ENCODE measurements at regions not wholly inside any gene's neighbourhood (a gene's known extent, or its start where the extent isn't known, plus 50 kb on each side); places are given as distances from the start of the nearest gene placed in this dataset.
A peak's percentile ranks its signal among the peaks of the same experiment; 100 is the strongest.

DNA sequence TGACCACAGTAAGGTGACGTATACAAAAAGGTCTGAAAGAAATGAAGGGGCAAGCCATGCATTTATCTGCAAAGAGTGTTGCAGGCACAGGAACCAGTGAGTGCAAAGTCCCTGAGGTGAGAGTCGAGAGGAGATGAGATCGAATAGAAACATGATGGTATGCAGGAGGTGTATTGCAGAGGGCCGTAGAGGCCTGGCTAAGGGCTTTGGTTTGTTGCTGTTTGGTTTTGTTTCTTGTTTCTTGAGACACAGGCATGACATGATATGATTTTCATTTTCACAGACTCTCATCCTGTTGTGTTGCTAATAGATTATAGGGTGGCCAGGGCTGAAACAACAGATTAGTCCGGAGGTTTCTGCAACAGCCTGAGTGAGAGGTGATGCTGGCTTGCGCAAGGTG is 80.4 kb downstream of the HSPH1 start:
- peak; percentile 70 for DNase-seq (ENCODE audit: low read depth)
- TF ChIP-seq, protein P1, sequence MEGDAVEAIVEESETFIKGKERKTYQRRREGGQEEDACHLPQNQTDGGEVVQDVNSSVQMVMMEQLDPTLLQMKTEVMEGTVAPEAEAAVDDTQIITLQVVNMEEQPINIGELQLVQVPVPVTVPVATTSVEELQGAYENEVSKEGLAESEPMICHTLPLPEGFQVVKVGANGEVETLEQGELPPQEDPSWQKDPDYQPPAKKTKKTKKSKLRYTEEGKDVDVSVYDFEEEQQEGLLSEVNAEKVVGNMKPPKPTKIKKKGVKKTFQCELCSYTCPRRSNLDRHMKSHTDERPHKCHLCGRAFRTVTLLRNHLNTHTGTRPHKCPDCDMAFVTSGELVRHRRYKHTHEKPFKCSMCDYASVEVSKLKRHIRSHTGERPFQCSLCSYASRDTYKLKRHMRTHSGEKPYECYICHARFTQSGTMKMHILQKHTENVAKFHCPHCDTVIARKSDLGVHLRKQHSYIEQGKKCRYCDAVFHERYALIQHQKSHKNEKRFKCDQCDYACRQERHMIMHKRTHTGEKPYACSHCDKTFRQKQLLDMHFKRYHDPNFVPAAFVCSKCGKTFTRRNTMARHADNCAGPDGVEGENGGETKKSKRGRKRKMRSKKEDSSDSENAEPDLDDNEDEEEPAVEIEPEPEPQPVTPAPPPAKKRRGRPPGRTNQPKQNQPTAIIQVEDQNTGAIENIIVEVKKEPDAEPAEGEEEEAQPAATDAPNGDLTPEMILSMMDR (IDR thresholded peaks at IDR 0.05; ENCODE audit: insufficient read depth, low read depth, low read length, missing control alignments) = no peak
- H3K4me3 ChIP-seq (ENCODE audit: low read depth, low read length) = no peak overlapping the region

DNA sequence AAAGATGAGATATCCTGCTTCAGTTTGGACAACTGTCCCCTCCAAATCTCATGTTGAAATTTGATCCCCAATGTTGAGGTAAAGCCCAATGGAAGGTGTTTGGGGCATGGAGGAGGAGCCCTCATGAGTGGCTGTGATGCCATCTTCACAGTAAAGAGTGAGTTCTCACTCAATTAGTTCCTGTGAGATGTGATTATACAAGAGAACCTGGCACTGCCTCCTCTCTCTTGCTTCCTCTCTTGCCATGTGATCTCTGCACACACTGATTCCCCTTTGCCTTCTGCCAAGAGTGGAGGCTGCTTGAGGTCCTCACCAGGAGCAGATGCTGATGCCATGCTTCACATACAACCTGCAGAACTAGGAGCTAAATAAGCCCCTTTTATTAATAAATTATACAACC is 86.9 kb downstream of the HSPH1 start:
- DNase-seq (ENCODE audit: low read depth) = peak; percentile 42
- no peak overlapping the region for H3K4me3 ChIP-seq (ENCODE audit: low read depth, low read length)
- TF ChIP-seq, protein P1 (IDR thresholded peaks at IDR 0.05; ENCODE audit: insufficient read depth, low read depth, low read length, missing control alignments) = no peak

DNA sequence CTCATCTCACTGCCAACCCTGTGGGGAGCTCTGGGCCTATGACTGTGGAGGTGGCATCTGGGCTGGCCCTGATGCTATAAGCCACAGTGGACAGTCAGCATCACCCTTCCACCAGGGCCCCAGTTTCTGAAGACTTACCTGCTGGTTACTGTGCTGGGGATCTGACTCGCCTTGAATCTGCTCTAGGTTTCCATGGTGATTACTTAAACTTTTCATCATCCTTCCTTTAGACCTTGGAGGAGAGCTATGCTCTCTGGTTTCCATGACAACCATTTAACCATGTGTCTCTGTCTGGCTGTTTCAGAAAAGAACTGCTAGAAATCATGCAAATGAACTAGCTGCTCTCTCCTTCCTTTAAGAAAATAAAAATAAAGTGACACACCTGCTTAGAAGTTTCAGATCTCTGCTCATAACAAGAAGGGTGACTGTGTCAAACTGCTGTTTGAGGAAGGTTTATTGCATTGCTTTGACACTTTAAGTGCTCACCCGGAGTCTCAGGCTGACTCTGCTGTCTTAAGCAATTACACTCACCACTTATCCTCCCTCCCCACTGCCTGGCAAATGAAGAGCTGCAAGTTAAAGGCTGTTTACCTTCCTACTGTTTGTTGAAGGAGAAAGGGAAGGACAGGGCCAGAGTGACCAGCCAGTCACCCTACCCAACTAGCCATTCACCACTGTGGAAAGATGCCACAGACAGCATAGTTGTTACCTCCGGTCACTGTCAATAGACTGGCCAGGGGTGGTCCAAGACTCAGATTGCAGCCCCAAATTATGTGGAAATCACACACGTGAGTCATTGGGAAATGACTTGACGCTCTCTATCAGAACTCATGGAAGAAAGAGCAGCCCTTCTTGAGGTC is 87.6 kb downstream of the HSPH1 start:
- peak; percentile 95 for DNase-seq (ENCODE audit: low read depth)
- H3K4me3 ChIP-seq (ENCODE audit: low read depth, low read length) = no peak overlapping the region
- TF ChIP-seq, protein P1 (IDR thresholded peaks at IDR 0.05; ENCODE audit: insufficient read depth, low read depth, low read length, missing control alignments) = no peak

DNA sequence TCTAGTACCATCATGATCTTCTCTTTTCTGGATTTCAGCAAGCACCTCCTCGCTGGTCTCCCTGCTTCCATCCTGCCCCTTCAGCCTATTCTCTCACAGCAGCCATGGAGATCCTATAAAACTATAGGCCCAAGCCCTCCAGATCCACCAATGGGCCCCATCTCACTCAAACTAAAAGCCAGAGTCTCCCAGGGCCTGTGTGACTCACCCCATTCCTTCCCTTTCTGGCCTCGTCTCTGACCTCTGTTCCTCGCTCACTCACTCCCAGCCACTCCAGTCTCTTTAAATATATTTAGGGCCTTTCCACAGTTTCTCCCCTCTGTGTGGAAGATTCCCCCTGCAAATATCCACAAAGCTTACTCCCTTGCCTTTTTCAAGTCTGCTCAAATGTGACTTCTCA is 89.7 kb downstream of the HSPH1 start:
- DNase-seq (ENCODE audit: low read depth) = no peak
- H3K4me3 ChIP-seq (ENCODE audit: low read depth, low read length) = no peak overlapping the region
- TF ChIP-seq, protein P1 (IDR thresholded peaks at IDR 0.05; ENCODE audit: insufficient read depth, low read depth, low read length, missing control alignments) = no peak

DNA sequence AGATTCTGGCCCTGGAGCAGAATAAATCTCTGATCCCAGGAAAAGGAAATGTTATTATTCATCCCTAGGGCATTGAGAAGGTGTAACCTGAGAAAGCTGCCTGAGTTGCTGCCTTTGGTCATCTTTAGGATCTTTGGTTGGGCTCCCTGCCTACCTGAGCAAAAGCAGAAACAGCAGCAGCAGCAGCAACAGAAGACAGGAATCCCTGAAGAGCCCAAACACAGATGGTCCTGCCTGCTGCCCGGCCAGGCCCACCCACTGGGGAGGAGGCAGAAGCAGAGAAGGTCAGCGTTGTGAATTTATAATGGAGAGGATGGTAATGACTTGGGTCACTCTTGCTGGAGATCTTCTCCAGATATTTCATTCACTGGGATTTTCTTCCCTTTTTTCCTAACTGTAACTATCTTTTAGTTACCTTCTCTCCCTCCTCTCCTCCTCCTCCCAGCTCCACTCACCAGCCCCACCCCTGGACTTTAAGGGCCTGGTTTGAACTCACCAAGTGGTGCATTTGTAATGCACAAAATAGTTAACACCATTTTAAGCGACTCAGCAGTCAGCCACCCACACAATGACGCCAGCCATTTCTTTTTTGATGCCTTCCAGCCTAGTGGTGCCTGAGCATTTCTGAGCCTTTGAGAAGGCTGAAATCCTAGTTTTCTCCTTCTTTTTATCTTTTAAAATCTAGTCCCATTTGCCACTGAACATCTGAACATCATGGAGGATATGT is 91.7 kb downstream of the HSPH1 start:
- H3K4me3 ChIP-seq (ENCODE audit: low read depth, low read length) = no peak overlapping the region
- TF ChIP-seq, protein P1 (IDR thresholded peaks at IDR 0.05; ENCODE audit: insufficient read depth, low read depth, low read length, missing control alignments) = no peak
- DNase-seq (ENCODE audit: low read depth) = no peak

DNA sequence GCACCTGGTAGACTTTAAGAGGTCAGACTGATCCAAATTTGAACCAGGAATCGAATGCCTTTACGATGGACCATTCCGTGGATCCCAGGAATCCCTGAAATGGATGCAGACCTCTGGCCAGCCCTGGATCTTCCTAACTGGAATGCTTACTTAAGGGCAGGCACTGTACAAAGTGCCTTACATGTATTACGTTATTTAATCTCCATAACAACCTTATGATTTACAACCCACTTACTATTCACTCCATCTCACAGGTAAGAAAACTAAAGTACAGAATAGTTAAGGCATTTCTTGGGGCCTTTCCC is 93.6 kb downstream of the HSPH1 start:
- no peak overlapping the region for H3K4me3 ChIP-seq (ENCODE audit: low read depth, low read length)
- TF ChIP-seq, protein P1 (IDR thresholded peaks at IDR 0.05; ENCODE audit: insufficient read depth, low read depth, low read length, missing control alignments) = no peak
- no peak for DNase-seq (ENCODE audit: low read depth)

Measured in GM12865 (cell line).